ENCODE measurements at regions not wholly inside any gene's neighbourhood (a gene's known extent, or its start where the extent isn't known, plus 50 kb on each side); places are given as distances from the start of the nearest gene placed in this dataset.

GRCh38 chr15:35195031-35195430, 109.9 kb upstream of the NANOGP8 start:
- Histone ChIP-seq H3K4me3 (ENCODE audit: low read length) (no peak overlapping the region), H3K36me3 (ENCODE audit: control insufficient read depth, insufficient read depth, low read length) (no peaks in the 10 kb centered on the region), H3K4me1 (ENCODE audit: control insufficient read depth, insufficient read depth, low read length) (no peaks in the 10 kb centered on the region), H3K27me3 (ENCODE audit: control insufficient read depth, insufficient read depth, low read length) (no peaks in the 10 kb centered on the region), H3K9me3 (ENCODE audit: control insufficient read depth, insufficient read depth, low read length) (no peaks in the 10 kb centered on the region), H3K27ac (ENCODE audit: low read length) (no peak overlapping the region)
- H3K4me3 Mint-ChIP-seq: no peak overlapping the region
- DNase-seq (no peak), ATAC-seq (no peak)
- intact Hi-C loops (cut with micrococcal nuclease): no loop called here
- no peaks in the 10 kb centered on the region for H3K27me3 Mint-ChIP-seq (ENCODE audit: low read depth in 2 of 2)
- no peaks in the 10 kb centered on the region for H3K4me1 Mint-ChIP-seq
- no peaks in the 10 kb centered on the region for H3K36me3 Mint-ChIP-seq
- WGBS (ENCODE audit: insufficient coverage): 87% methylated on average over 1 of the region's 1 CpG
- H3K27ac Mint-ChIP-seq: no peak overlapping the region
- peaks cover 11 to 12% of the 10 kb centered on the region in 2 donors for H3K9me3 Mint-ChIP-seq
- no peak for TF ChIP-seq CTCF (IDR thresholded peaks at IDR 0.05)

GRCh38 chr15:35194296-35194695, 109.2 kb upstream of the NANOGP8 start:
- Mint-ChIP-seq H3K27me3 (ENCODE audit: low read depth in 2 of 2) (no peaks in the 10 kb centered on the region), H3K4me3 (no peak overlapping the region), H3K36me3 (no peaks in the 10 kb centered on the region), H3K27ac (no peak overlapping the region), H3K4me1 (no peaks in the 10 kb centered on the region), H3K9me3 (peaks cover 10 to 15% of the 10 kb centered on the region in 2 donors)
- Histone ChIP-seq H3K27me3 (ENCODE audit: control insufficient read depth, insufficient read depth, low read length) (no peaks in the 10 kb centered on the region), H3K9me3 (ENCODE audit: control insufficient read depth, insufficient read depth, low read length) (no peaks in the 10 kb centered on the region), H3K36me3 (ENCODE audit: control insufficient read depth, insufficient read depth, low read length) (no peaks in the 10 kb centered on the region), H3K27ac (ENCODE audit: low read length) (no peak overlapping the region), H3K4me3 (ENCODE audit: low read length) (no peak overlapping the region), H3K4me1 (ENCODE audit: control insufficient read depth, insufficient read depth, low read length) (no peaks in the 10 kb centered on the region)
- 63% methylated on average over 2 of the region's 2 CpGs for WGBS (ENCODE audit: insufficient coverage)
- intact Hi-C loops (cut with micrococcal nuclease): no loop called here
- DNase-seq (no peak), ATAC-seq (no peak)
- TF ChIP-seq CTCF (IDR thresholded peaks at IDR 0.05): no peak

DNA sequence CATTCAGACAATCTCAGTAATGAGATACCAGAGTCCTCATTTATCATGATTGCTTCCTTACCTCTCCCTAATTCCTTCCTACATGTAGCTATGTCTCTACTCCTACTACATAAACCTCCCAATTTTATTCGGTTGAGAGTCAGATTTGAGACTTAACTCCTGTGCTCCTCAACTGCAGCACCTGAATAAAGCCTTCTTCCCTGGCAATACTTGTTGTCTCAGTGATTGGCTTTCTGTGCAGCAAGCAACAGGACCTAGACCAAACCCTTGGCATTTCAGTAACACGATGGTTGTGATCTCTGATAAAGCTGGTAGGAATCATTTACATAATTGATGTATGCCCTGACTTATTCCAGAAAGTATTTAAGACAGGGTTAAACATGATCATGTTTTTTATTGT, 106.7 kb upstream of the NANOGP8 start:
- H3K9me3 Mint-ChIP-seq: peaks cover 10 to 18% of the 10 kb centered on the region in 2 donors

More for the DNA sequence above, 106.7 kb upstream of the NANOGP8 start:
- Mint-ChIP-seq H3K4me3 (no peak overlapping the region), H3K27me3 (ENCODE audit: low read depth in 2 of 2) (no peaks in the 10 kb centered on the region), H3K36me3 (no peaks in the 10 kb centered on the region), H3K4me1 (no peaks in the 10 kb centered on the region), H3K27ac (no peak overlapping the region)
- Histone ChIP-seq H3K4me1 (ENCODE audit: control insufficient read depth, insufficient read depth, low read length) (no peaks in the 10 kb centered on the region), H3K27ac (ENCODE audit: low read length) (no peak overlapping the region), H3K4me3 (ENCODE audit: low read length) (no peak overlapping the region), H3K36me3 (ENCODE audit: control insufficient read depth, insufficient read depth, low read length) (no peaks in the 10 kb centered on the region), H3K27me3 (ENCODE audit: control insufficient read depth, insufficient read depth, low read length) (no peaks in the 10 kb centered on the region), H3K9me3 (ENCODE audit: control insufficient read depth, insufficient read depth, low read length) (no peaks in the 10 kb centered on the region)
- 89% methylated on average over 2 of the region's 2 CpGs for WGBS (ENCODE audit: insufficient coverage)
- TF ChIP-seq CTCF (IDR thresholded peaks at IDR 0.05): no peak
- DNase-seq (no peak), ATAC-seq (no peak)
- intact Hi-C loops (cut with micrococcal nuclease): no loop called here
